H9 (cell line): ENCODE measurements at regions not wholly inside any gene's neighbourhood (a gene's known extent, or its start where the extent isn't known, plus 50 kb on each side); places are given as distances from the start of the nearest gene placed in this dataset.

ENCODE experiments used
- DNase-seq: peaks from one replicate; pipeline ENCODE4 v3.0.0-alpha.2; 2017
- H2AFZ ChIP-seq: one replicate; pipeline ENCODE4 v1.6.1; 2013; ENCODE audit warnings: mild to moderate bottlenecking, low read length, control low read depth, moderate library complexity
- H2AK5ac ChIP-seq: 2 replicates; pipeline ENCODE4 v1.6.1; 2013; ENCODE audit warnings: low read length, control low read depth, mixed read lengths; ENCODE audit not compliant: insufficient read length
- H2BK120ac ChIP-seq: one replicate; pipeline ENCODE4 v1.6.1; 2013; ENCODE audit warnings: low read depth, mild to moderate bottlenecking, low read length, control low read depth, inconsistent platforms; ENCODE audit not compliant: poor library complexity, severe bottlenecking
- H2BK12ac ChIP-seq: 2 replicates; pipeline ENCODE4 v1.6.1; 2013; ENCODE audit warnings: low read length, control low read depth, mixed read lengths, low read depth; ENCODE audit not compliant: insufficient read length
- H2BK15ac ChIP-seq: 2 replicates; pipeline ENCODE4 v1.6.1; 2013; ENCODE audit warnings: low read depth, low read length, control low read depth
- H2BK20ac ChIP-seq: one replicate; pipeline ENCODE4 v1.6.1; 2013; ENCODE audit warnings: low read depth, mild to moderate bottlenecking, low read length, control low read depth, inconsistent platforms; ENCODE audit not compliant: poor library complexity, severe bottlenecking
- H2BK5ac ChIP-seq: 2 replicates; pipeline ENCODE4 v1.6.1; 2013; ENCODE audit warnings: low read length, control low read depth, mixed read lengths; ENCODE audit not compliant: insufficient read length
- H3K14ac ChIP-seq: 2 replicates; pipeline ENCODE4 v1.6.1; 2013; ENCODE audit warnings: low read length, control low read depth; ENCODE audit not compliant: insufficient read depth
- H3K18ac ChIP-seq: 2 replicates; pipeline ENCODE4 v1.6.1; 2013; ENCODE audit warnings: low read depth, mild to moderate bottlenecking, mixed read lengths, low read length, control low read depth; ENCODE audit not compliant: insufficient read length
- H3K23ac ChIP-seq: 2 replicates; pipeline ENCODE4 v1.6.1; 2013; ENCODE audit warnings: low read length, control low read depth, mixed read lengths, low read depth; ENCODE audit not compliant: insufficient read length
- H3K23me2 ChIP-seq: 2 replicates; pipeline ENCODE4 v1.6.1; 2013; ENCODE audit warnings: low read depth, mild to moderate bottlenecking, mixed read lengths, low read length, control low read depth; ENCODE audit not compliant: insufficient read length, poor library complexity, severe bottlenecking
- H3K27ac ChIP-seq: 2 replicates; pipeline ENCODE4 v1.5.1; 2013; ENCODE audit warnings: low read length, control low read depth, mixed read lengths, low read depth; ENCODE audit not compliant: insufficient read length
- H3K27me3 ChIP-seq: 2 replicates; pipeline ENCODE4 v1.6.1; 2013; ENCODE audit warnings: low read length, control low read depth, inconsistent platforms; ENCODE audit not compliant: insufficient read depth
- H3K4ac ChIP-seq: 2 replicates; pipeline ENCODE4 v1.6.1; 2013; ENCODE audit warnings: low read depth, mild to moderate bottlenecking, control low read depth, inconsistent platforms, low read length, moderate library complexity
- H3K4me1 ChIP-seq: 2 replicates; pipeline ENCODE4 v1.6.1; 2013; ENCODE audit warnings: low read length, control low read depth, inconsistent platforms; ENCODE audit not compliant: insufficient read depth
- H3K4me2 ChIP-seq: 2 replicates; pipeline ENCODE4 v1.6.1; 2013; ENCODE audit warnings: low read length, control low read depth, mixed read lengths; ENCODE audit not compliant: insufficient read length, insufficient read depth
- H3K56ac ChIP-seq: 2 replicates; pipeline ENCODE4 v1.6.1; 2013; ENCODE audit warnings: low read depth, mild to moderate bottlenecking, mixed read lengths, low read length, control low read depth; ENCODE audit not compliant: insufficient read length
- H3K79me1 ChIP-seq: 2 replicates; pipeline ENCODE4 v1.6.1; 2013; ENCODE audit warnings: low read depth, mild to moderate bottlenecking, moderate library complexity, low read length, control low read depth, inconsistent platforms; ENCODE audit not compliant: insufficient read depth, poor library complexity, severe bottlenecking
- H3K79me2 ChIP-seq: 2 replicates; pipeline ENCODE4 v1.6.1; 2013; ENCODE audit warnings: low read length, control low read depth, inconsistent platforms; ENCODE audit not compliant: insufficient read depth
- H3K9ac ChIP-seq: 2 replicates; pipeline ENCODE4 v1.6.1; 2013; ENCODE audit warnings: low read length, control low read depth, mixed read lengths; ENCODE audit not compliant: insufficient read length; ENCODE audit errors: extremely low read depth
- H3K9me3 ChIP-seq: one replicate; pipeline ENCODE4 v1.6.1; 2013; ENCODE audit warnings: low read depth, low read length, inconsistent platforms; ENCODE audit not compliant: control insufficient read depth
- H3T11ph ChIP-seq: one replicate; pipeline ENCODE4 v1.6.1; 2013; ENCODE audit warnings: mild to moderate bottlenecking, low read length, control low read depth, inconsistent platforms
- H4K20me1 ChIP-seq: one replicate; pipeline ENCODE4 v1.6.1; 2013; ENCODE audit not compliant: control insufficient read depth, insufficient read length, insufficient read depth
- H4K5ac ChIP-seq: 2 replicates; pipeline ENCODE4 v1.6.1; 2013; ENCODE audit warnings: low read depth, mild to moderate bottlenecking, mixed read lengths, low read length, control low read depth; ENCODE audit not compliant: insufficient read length
- H4K8ac ChIP-seq: replicated peaks from 2 replicates; pipeline ENCODE4 v1.6.1; 2013; ENCODE audit warnings: low read length, control low read depth, mixed read lengths, low read depth; ENCODE audit not compliant: insufficient read length
- H4K91ac ChIP-seq: 2 replicates; pipeline ENCODE4 v1.6.1; 2013; ENCODE audit warnings: low read depth, mild to moderate bottlenecking, moderate library complexity, mixed read lengths, low read length, control low read depth; ENCODE audit not compliant: insufficient read length
- H3K27ac Mint-ChIP-seq, 3 experiments: 2 replicates in 2 of 3; 3 replicates in 1 of 3; pipeline ENCODE4 v1.8.0; 2020 to 2021; ENCODE audit warnings: mixed read lengths in 3 of 3, mild to moderate bottlenecking in 1 of 3, moderate library complexity in 1 of 3
- H3K27me3 Mint-ChIP-seq: 2 replicates; pipeline ENCODE4 v1.8.0; 2021; ENCODE audit warnings: low read depth, mild to moderate bottlenecking, moderate library complexity, mixed read lengths
- H3K36me3 Mint-ChIP-seq, 3 experiments: 2 replicates in 2 of 3; 3 replicates in 1 of 3; pipeline ENCODE4 v1.8.0; 2020 to 2021; ENCODE audit warnings: low read depth in 3 of 3, mixed read lengths in 3 of 3; ENCODE audit not compliant: insufficient read depth in 1 of 3
- H3K4me1 Mint-ChIP-seq, 2 experiments: 2 replicates each; pipeline ENCODE4 v1.8.0; 2020; ENCODE audit warnings: mixed read lengths in 2 of 2
- H3K4me3 Mint-ChIP-seq, 2 experiments: 2 replicates in 1 of 2; 3 replicates in 1 of 2; pipeline ENCODE4 v1.8.0; 2020 to 2021; ENCODE audit warnings: mild to moderate bottlenecking in 2 of 2, mixed read lengths in 2 of 2, moderate library complexity in 1 of 2
- H3K9me3 Mint-ChIP-seq, 2 experiments: 2 replicates in 1 of 2; 3 replicates in 1 of 2; pipeline ENCODE4 v1.8.0; 2020; ENCODE audit warnings: mild to moderate bottlenecking in 2 of 2, mixed read lengths in 2 of 2, moderate library complexity in 1 of 2
- WGBS: extraction: QIAGEN DNeasy Blood & Tissue Kit; methylation state at CpG from one replicate; pipeline ENCODE4 v1.1.7; 2013; ENCODE audit warnings: missing lambda C conversion rate, low lambda C conversion rate, mixed read lengths; ENCODE audit not compliant: insufficient read length; ENCODE audit errors: extremely low coverage; 5-methylcytosine and 5-hydroxymethylcytosine counted together
- TF ChIP-seq, protein P1 (sequence below): fragments of 200-600 bp; sonication (generic); conservative IDR thresholded peaks from 3 replicates; pipeline ENCODE4 v1.8.0; 2021; ENCODE audit warnings: antibody characterized with exemption, mild to moderate bottlenecking

DNA sequence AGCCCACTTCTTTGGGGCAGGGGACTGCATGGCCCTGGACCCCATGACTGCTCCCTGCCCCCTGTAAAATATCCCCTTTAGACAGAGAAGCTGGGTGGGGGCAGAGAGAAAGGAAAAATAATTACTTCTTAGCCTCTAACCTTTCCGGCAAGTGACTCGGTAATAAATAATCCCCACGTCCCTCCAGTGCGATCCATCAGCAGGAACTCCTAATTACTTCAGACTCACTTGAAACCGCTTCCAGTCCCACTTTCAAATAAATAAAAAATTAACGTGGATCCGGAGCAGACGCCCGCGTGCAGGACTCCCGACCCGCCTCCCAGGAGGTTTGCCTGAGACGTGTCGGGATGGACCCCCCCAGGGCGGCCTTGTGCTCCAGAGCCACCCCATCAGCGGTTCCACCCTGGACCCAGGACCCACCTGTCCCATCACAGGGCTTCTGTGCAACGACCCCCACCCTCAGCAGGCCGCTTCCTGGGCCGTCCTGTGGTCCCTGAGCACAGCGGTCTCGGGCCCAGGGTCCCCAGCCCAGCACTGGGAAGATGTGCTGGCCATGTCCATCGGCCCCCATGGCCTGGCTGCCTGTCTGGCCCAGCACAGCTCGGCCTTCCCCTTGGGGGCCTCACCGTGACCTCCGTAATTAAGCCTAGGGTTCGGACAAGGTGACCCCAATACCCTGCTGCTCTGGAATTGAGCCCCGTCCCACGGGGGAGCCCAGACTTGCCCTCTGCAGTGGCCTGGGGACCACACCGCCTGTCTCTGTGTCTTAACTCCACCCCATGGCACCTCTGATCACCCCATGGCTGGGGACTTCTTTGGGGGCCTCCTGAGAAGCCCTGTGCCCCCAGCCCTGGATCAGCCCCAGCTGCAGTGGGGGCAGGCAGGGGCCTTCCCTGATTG, 108.0 kb downstream of the UNCX start:
- Histone ChIP-seq H3K18ac (no peak overlapping the region), H2BK120ac (no peak overlapping the region), H3K9me3 (no peaks in the 10 kb centered on the region), H3K79me2 (no peaks in the 10 kb centered on the region), H3K4ac (no peak overlapping the region), H3K23ac (no peak overlapping the region), H2BK20ac (no peak overlapping the region), H3K23me2 (no peaks in the 10 kb centered on the region), H4K91ac (no peak overlapping the region), H3K14ac (no peak overlapping the region), H4K20me1 (no peaks in the 10 kb centered on the region), H3T11ph (no peak overlapping the region), H3K56ac (no peak overlapping the region), H3K27ac (no peak overlapping the region), H4K5ac (no peak overlapping the region), H3K4me2 (no peak overlapping the region), H2AFZ (no peak overlapping the region), H3K4me1 (no peaks in the 10 kb centered on the region), H2BK5ac (no peak overlapping the region), H4K8ac (no peak overlapping the region), H3K9ac (no peak overlapping the region), H2AK5ac (no peak overlapping the region), H3K27me3 (no peaks in the 10 kb centered on the region), H2BK12ac (no peak overlapping the region), H3K79me1 (no peaks in the 10 kb centered on the region), H2BK15ac (no peak overlapping the region)
- WGBS = no CpG with 5 or more reads among the region's 29 CpGs
- Mint-ChIP-seq H3K27ac (no peak overlapping the region; a peak in 1 of 7 replicates), H3K4me3 (no peak overlapping the region), H3K4me1 (no peaks in the 10 kb centered on the region), H3K9me3 (peaks cover 22 to 23% of the 10 kb centered on the region in 2 experiments), H3K36me3 (no peaks in the 10 kb centered on the region; a peak in 2 of 7 replicates), H3K27me3 (peaks cover 22% of the 10 kb centered on the region)
- TF ChIP-seq, protein P1, sequence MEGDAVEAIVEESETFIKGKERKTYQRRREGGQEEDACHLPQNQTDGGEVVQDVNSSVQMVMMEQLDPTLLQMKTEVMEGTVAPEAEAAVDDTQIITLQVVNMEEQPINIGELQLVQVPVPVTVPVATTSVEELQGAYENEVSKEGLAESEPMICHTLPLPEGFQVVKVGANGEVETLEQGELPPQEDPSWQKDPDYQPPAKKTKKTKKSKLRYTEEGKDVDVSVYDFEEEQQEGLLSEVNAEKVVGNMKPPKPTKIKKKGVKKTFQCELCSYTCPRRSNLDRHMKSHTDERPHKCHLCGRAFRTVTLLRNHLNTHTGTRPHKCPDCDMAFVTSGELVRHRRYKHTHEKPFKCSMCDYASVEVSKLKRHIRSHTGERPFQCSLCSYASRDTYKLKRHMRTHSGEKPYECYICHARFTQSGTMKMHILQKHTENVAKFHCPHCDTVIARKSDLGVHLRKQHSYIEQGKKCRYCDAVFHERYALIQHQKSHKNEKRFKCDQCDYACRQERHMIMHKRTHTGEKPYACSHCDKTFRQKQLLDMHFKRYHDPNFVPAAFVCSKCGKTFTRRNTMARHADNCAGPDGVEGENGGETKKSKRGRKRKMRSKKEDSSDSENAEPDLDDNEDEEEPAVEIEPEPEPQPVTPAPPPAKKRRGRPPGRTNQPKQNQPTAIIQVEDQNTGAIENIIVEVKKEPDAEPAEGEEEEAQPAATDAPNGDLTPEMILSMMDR = no peak
- no peak for DNase-seq
